GM10248 (cell line): ENCODE measurements at regions not wholly inside any gene's neighbourhood (a gene's known extent, or its start where the extent isn't known, plus 50 kb on each side); places are given as distances from the start of the nearest gene placed in this dataset.

Experiments
- CTCF ChIA-PET: fragments of 300-600 bp; sonication (Branson Sonifier 250); formaldehyde crosslinking; extraction: SDS; loops from one replicate; lab custom pipeline; 2021; ENCODE audit warnings: antibody characterized with exemption; lab: Yijun Ruan, JAX
- POLR2A ChIA-PET: fragments of 350-650 bp; sonication (Branson Sonifier 250); formaldehyde crosslinking; extraction: SDS; loops from one replicate; lab custom pipeline; 2020; ENCODE audit warnings: antibody characterized with exemption; lab: Yijun Ruan, JAX
- DNase-seq: peaks from one replicate; pipeline ENCODE4 v3.0.0; 2012; ENCODE audit errors: extremely low spot score
- TF ChIP-seq, protein P1 (sequence below): IDR thresholded peaks from 2 replicates; pipeline ENCODE4 v1.5.1; 2012; ENCODE audit warnings: mild to moderate bottlenecking, low read depth; ENCODE audit errors: extremely low read depth, missing control alignments, control extremely low read depth

DNA sequence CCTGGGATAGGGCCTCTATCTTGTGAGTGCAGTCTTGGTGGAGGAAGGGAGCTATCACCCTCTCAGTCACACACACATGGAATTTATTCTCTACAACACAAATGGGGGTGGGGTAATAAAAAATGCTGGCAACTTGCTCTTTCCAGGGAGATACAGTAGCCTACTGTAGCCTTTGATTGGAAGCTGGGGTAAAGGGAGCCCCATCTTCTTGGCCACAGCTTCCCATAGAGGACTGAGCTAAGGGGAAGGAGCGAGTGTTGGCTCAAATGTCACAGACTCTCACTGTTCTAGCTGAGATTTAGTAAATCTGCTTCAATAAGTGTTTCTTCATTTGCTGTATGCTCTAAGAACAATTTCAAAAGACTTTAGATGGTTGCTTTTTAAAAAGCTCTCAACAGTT lies 222.2 kb upstream of the CXCL12 start:
- CTCF ChIA-PET: interaction anchor here (0.9 kb wide), 1 partner anchor 11 kb away, joined by 3 read pairs; no protein-coding TSS in a partner anchor
- POLR2A ChIA-PET: no interaction called here
- no peak for DNase-seq
- TF ChIP-seq, protein P1, sequence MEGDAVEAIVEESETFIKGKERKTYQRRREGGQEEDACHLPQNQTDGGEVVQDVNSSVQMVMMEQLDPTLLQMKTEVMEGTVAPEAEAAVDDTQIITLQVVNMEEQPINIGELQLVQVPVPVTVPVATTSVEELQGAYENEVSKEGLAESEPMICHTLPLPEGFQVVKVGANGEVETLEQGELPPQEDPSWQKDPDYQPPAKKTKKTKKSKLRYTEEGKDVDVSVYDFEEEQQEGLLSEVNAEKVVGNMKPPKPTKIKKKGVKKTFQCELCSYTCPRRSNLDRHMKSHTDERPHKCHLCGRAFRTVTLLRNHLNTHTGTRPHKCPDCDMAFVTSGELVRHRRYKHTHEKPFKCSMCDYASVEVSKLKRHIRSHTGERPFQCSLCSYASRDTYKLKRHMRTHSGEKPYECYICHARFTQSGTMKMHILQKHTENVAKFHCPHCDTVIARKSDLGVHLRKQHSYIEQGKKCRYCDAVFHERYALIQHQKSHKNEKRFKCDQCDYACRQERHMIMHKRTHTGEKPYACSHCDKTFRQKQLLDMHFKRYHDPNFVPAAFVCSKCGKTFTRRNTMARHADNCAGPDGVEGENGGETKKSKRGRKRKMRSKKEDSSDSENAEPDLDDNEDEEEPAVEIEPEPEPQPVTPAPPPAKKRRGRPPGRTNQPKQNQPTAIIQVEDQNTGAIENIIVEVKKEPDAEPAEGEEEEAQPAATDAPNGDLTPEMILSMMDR: no peak

DNA sequence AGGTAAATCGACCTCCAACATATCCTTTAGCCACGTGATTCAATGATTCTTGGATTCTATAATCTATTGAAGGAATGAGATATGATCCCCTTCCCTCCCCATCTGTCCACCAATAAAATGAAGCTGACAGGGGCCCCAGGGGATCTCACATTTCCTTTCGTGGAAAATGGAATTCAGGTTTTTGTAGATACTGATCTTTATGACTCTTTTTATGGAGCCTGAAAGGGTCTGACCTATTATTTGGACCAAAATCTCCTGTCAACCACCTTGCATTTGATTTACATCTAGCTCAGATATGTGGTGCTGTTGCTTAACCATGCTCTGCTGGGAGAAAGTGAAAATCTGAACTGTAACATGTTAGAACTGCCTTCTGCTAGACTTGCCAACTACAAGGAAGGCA lies 234.0 kb upstream of the CXCL12 start:
- ChIA-PET POLR2A (no interaction called here), CTCF (interaction anchor here (1.1 kb wide), 1 partner anchor 13 kb away, joined by 3 read pairs; no protein-coding TSS in a partner anchor)
- TF ChIP-seq, protein P1: no peak
- no peak for DNase-seq

GRCh38 chr10:44619521-44619920 lies 234.6 kb upstream of the CXCL12 start:
- TF ChIP-seq, protein P1: no peak
- POLR2A ChIA-PET: no interaction called here
- no peak for DNase-seq
- CTCF ChIA-PET: no interaction called here

- no peak for DNase-seq
- POLR2A ChIA-PET: no interaction called here
Measured at GRCh38 chr10:44619975-44620374, 235.1 kb upstream of the CXCL12 start.

GRCh38 chr10:44627591-44628354 lies 242.9 kb upstream of the CXCL12 start:
- DNase-seq: no peak
- ChIA-PET POLR2A (no interaction called here), CTCF (no interaction called here)
- TF ChIP-seq, protein P1: no peak

More at GRCh38 chr10:44619975-44620374, 235.1 kb upstream of the CXCL12 start:
- TF ChIP-seq, protein P1: no peak
- CTCF ChIA-PET: no interaction called here

- TF ChIP-seq, protein P1: no peak
- POLR2A ChIA-PET: no interaction called here
- no peak for DNase-seq
- CTCF ChIA-PET: no interaction called here
Measured at GRCh38 chr10:44628921-44629320, 244.0 kb upstream of the CXCL12 start.
